ENCODE measurements at regions not wholly inside any gene's neighbourhood (a gene's known extent, or its start where the extent isn't known, plus 50 kb on each side); places are given as distances from the start of the nearest gene placed in this dataset.

DNA sequence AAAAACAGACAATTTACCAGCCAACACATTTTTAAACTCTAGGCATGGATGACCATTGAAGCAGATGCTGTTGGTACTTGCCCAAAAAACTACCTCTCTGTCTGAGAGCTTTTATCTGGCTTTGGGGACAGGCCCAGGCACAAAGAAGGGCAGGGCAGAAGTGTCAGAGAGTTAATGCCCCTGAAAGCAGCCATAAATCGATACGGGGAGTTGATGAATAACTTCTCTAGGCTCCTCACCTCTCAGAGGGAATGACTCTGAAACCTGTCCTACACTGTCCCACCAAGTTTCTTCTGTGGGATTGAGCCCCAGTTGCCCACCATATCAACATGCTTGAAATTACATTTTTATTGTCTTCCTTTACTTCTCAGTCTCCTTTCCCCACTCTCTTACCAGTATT, 113.0 kb upstream of the DAAM1 start:
- no peak for DNase-seq

DNA sequence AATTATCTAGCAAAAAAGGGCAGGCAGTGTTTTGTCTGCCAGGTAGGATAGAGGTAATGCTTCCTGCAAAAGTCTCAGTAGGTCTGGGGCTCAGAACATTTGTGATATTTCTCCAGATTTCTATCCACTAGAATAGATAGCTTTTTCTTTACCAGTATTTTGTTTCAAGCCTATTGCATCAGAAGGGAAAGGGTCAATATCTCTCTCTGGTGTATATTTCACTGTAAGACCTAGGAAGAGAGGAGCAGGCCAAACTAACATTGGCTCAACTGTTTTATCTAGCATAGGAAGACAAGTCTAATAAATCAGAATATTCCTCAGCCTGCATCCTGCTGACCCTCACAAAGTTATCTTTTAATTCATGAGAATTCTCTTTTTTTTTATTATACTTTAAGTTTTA, 106.7 kb upstream of the DAAM1 start:
- no peak for DNase-seq

DNA sequence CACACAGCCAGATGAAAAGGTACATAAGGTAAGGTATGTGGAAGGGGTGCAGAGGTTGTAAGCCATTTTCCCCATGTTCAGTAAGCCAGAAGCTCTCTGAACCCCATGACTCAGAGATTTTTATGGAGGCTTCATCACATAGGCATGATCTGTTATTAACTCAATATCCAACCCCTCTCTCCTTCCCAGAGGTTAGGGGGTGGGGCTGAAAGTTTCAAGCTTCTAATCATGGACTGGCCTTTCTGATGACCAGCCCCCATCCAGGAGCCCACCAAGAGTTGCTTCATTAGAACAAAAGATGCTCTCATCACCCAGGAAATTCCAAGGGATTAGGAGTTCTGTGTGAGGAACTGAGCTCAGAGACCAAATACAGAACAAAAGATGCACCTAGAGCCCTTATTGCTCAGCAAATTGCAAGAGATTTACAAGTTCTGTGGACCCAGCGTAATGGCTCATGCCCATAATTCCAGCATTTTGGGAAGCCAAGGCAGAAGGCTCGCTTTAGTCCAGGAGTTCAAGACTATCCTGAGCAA, 103.2 kb upstream of the DAAM1 start:
- DNase-seq = no peak

DNA sequence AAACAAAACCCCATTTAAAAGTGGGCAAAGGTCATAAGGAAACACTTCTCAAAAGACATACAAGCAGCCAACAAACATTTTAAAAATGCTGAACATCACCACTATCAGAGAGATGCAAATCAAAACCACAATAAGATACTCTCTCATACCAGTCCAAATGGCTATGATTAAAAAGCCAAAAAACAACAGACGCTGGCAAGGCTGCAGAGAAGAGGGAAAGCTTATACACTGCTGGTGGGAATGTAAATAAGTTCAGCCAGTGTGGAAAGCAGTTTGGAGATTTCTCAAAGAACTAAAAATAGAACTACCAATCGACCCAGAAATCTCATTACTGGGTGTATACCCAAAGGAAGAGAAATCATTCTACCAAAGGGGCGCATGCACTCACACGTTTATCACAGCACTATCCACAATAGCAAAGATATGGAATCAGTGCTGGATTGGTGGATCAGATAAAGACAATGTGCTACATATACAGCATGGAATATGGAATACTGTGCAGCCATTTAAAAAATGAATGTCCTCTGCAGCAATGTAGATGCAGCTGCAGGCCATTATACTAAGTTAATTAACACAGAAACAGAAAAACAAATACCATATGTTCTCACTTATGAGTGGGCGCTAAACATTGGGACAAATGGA, 102.1 kb upstream of the DAAM1 start:
- DNase-seq = no peak

DNA sequence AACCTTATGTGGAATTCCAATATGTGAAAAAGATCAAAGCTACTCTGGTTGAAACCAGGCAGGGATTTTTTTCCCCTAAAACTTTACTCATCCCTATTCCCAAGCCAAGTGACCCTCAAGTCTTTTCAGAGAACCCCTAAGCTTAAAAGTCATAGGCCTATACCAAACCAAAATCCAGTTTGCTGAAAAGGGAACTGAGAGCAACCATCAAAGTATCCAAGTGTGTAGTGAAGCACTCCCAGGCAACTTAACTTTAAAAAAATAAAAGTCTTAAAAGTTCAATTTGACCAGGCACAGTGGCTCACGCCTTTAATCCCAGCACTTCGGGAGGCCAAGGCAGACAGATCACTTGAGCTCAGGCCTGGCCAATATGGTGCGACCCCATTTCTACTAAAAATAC, 101.2 kb upstream of the DAAM1 start:
- no peak for DNase-seq

DNA sequence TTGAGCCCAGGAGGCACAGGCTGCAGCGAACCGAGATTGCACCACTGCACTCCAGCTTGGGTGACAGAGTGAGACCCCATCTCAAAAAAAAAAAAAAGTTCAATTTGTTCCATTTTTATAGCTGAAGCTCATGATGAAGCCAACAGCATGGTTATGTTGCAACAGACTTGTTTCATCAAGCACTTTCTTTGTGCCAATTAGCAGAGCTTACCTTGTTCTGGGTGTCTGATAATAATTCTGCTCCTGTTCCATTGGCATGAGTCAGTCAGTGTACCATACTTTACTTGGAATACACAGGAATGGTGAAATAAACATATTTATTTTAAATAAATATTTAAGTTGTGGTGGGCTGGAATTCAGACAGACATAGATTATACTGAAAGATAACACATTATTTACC, 100.8 kb upstream of the DAAM1 start:
- no peak for DNase-seq

DNA sequence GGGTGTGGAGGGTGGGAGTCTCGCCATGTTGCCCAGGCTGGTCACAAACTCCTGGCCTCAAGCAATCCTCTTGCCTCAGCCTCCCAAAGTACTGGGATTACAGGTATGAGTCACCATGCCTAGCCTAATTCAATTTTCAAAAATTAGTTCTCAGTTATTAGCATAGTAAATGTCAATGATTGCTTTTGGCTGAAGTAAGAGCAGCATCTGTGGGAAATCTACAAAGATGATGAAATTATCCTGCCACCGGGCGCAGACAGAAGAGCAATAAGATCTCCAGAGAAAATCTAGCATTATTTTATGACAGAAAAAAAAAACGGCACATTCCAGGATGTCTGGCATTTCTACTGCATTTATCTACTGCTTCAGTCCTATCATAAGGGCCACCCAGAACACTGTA, 97.9 kb upstream of the DAAM1 start:
- no peak for DNase-seq

DNA sequence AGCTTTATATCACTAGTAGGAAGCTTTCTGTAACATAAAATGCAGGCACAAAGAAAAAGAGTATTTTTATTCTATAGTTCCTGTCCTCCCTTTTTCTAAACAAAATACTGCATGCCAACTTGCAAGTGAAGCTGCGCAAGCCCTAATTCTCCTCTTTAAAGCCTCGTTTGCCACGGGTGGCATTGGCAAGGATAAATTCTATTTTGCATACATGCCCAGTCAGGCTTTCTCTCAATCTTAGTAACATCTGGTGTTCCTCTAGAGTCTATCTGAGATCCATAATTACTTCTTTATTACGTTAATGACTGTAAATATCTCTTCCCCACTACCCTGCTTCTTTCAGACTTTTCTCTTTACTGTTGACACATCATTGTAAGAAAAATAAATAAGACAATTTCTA, 97.1 kb upstream of the DAAM1 start:
- no peak for DNase-seq

DNA sequence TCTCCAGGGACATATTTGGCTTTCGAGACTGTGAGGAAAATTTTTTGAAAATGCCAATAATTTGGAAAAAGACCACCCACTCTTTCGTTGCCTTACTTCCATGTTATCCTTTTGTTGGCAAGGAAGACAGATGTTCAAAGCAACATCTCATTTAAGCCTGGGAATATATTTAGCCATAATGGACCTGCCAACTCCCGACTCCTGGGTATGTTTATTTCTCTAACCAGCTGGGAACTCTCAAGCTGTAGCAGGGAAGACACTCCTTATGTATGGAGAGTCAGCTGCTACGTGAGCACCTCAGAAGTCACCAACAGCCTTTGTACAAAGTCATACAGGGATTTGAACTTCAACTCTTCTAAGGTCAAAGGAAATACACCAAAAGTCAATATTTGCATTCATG, 96.5 kb upstream of the DAAM1 start:
- no peak for DNase-seq

DNA sequence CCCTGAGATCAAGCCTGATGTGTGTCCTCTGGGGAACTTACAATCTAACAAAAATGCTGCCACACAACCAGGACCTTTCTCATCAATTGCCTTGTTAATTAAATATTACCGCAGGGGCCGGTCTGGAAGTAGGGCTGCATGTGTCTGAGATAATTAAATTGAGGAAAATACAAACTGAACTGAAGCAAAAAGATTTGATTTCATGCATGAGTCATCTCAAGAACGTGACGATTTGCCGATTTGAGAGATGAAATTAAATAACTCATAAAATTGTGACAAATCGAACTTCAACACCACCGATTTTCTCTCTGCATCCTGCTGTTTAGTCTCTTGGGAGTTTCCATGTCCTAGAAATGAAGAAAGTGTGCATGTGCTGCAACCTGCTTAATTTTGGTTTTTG, 94.6 kb upstream of the DAAM1 start:
- DNase-seq = no peak

DNA sequence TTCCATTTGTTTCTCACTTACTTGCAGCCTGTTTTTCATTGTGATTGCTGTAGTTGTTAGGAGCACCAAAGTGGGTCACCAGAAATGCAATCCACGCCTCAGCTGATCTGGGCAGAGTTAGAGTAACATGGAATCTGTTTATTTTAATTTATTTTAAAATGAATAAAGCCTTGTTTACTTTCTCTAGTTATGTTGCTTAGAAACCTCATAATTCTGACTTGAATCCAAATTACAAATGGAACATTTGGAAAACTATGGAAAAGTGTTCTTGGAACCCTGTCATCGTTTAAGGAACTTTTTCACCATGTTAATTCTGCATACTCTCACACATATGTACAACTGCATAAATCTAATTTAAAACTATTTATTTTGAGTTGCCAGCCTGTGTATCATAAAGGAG, 92.2 kb upstream of the DAAM1 start:
- no peak for DNase-seq

DNA sequence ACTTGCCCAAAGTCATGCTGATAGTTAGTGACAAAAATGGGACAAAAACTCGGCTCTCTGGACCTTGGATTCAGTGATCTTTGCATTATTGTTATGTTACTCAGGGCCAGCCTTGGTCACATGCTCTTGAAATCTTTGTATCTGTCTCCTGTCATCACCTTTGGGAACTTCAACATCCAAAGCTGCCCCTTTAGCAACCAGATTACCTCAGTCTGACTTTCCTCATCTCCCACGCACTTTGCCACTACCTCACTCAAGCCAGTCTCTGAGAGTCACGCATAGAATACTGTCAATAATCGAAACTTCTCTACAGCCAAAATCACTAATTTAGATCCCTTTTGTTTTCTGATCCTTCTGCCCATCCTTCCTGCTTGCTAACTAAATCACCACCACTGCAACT, 90.8 kb upstream of the DAAM1 start:
- no peak for DNase-seq

DNA sequence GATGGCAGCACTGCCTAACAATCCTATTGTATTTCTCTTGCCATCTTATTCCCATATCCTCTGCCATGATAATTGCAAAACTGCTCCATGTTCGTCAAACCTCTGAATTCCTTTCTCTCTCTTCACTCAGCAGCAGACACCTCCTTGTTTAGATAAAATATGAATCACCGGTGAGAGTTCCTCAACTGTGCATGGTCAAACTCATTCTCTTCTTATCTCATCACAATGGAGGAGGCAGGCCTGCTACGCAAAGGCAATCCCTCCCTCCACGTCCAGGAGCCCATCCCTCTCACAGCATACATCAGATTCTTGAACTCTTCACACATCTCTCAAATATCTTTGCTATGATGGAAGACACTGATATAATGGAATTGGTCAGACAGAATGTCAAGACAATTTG, 90.1 kb upstream of the DAAM1 start:
- no peak for DNase-seq

DNA sequence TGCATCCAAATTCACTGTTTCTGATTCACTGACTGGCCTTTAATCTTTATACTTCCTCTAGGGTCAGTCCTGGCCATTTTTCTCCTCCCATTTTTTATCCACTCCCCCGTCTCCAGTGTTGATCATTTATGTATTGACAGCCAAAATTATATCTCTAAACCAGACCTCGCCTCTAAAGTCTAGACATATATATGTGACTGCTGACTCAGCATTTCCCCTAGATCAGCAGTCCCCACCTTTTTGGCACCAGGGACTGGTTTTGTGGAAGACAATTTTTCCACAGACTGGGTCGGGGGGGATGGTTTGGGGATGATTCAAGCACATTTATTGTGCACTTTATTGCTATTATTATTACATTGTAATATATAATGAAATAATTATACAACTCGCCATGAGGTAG, 88.3 kb upstream of the DAAM1 start:
- no peak for DNase-seq

DNA sequence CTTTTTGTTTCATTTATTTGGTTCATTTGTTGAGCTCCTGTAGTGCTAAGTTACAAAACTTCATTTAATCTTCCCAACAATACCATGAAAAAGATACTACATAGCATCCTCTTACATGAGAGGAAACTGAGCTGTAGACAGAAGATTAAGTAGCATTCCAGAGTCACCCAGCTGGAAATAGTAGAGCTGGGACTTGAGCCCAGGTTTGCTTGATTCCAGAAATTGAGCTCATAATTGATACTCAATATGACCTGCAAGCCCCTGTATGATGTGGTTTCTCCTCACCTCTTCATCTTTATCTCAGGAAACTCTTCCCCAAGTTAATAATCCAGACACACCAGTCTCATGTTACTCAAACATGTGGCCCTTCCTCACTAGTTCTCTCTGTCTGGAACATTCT, 87.0 kb upstream of the DAAM1 start:
- DNase-seq = no peak

DNA sequence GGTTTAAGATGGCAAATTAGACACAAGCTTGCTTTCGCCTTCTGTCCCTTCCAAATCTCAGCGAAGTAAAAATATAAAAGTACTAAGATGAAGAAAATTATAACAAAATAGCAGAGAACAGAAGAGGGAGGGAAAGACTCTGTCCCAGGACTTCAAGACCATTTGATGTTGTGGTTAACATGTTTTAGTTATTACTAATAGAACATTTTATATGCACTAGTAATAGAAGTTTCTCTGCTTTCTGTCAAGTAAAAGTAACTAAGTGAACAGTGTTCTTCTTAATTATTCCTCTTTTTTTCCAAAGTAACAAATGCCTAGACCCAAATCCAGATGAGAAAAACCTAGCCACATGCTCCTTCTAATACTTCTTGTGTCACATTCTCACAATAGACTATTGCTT, 85.1 kb upstream of the DAAM1 start:
- DNase-seq = no peak

DNA sequence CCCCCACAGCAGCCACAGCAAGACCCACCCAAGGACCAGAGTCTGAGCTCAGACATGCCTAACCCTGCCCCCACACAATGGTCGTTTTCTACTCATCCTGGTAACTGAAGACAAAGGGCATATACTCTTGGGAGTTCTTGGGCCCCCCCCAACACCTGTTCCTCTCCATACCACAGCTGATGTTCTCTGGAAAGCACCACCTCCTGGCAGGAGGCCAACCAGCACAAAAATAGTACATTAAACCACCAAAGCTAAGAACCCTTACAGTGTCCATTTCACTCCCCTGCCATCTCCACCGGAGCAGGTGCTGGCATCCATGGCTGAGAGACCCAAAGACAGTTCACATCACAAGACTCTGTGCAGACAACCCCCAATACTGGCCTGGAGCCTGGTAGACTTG, 80.6 kb upstream of the DAAM1 start:
- no peak for DNase-seq

DNA sequence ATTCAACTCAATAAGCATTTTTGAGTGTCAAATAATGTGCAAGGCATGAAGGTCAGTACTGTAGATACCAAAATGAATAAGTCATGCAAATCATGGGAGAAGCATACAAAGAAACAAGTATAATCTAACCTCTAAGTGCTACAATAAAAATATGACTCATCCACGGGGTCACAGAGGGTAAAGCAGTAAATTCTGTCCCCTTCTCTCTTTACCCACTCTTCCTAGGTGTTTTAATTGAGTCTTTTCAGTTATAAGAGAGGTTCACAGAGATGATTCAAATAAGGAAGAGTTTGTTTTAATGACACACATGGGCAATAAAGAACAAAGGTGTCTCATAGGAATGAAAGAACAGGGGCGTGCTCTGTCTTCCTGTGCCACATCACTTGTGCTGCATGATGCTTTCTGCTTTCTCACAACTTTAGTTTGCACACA, 71.5 kb upstream of the DAAM1 start:
- no peak for DNase-seq

DNA sequence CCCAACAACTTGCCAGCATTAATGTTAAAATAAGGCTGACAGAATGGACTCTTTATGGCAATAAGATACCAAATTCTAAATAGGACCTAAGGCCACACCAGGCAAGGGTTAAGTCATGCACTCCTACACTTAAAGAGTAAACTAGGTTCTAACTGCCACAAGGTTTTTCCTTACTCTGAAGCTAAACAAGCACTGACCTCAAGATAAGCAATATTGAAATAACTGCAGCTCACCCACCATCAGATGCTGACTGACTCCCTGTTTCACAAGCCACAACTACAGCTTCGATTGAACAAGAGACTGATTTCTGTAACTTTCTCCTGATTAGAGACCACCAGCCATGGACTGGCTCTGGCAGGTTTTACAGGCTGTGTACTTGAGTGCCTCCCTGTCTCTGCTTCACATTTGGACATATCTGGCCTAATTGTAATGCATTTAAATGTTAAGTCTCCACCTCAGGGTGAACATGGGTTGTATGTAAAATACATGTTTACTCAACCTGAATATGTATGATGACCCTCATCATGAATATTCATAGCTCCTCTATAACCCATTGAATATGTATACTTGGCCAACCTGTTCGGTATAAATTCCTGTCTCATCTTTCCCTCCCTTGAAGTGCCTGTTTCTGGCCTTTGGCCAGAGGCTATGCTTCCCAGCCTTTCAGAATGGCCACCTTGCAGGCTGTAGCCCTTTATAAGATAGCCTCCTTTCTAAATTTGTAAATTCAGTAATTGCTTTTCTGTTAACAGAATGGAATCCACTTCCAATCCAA, 70.5 kb upstream of the DAAM1 start:
- no peak for DNase-seq

DNA sequence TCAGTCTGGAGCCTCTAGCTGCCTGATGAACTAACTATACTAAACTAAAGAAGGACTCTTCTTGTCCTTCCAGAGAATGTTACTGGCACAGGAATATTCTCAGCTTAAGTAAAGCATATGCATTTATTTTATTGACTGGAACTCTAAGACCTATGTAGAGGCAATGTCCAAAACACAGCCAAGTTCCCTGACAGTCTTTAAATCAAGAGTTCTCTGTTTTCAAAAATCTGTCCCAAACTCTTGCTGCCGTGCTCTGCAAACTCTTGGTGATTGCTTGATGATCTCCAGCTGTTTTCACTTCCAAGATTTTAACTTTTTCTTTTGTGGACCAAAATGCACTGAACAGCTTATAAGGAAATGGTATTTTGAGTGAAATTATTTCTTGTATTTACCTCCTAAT, 67.5 kb upstream of the DAAM1 start:
- no peak for DNase-seq

DNA sequence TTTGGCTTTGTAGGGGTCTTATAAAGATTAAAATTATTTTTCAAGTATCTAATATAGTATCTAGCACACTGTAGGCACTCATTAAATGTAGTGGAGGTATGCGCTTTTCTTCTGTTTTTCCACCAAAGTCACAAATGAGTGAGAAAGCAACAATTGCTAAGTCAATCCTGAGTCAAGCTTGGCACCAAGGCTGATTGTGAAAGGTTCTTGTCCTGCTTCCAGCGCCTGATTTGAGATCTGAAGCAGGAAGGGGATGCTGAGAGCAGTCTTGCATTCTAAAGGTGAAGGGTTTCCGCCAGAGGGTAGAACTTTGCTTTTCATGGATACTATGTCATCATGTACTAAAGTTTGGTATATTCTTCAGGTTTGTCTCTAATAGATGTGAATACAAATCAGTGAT, 64.9 kb upstream of the DAAM1 start:
- no peak for DNase-seq

DNA sequence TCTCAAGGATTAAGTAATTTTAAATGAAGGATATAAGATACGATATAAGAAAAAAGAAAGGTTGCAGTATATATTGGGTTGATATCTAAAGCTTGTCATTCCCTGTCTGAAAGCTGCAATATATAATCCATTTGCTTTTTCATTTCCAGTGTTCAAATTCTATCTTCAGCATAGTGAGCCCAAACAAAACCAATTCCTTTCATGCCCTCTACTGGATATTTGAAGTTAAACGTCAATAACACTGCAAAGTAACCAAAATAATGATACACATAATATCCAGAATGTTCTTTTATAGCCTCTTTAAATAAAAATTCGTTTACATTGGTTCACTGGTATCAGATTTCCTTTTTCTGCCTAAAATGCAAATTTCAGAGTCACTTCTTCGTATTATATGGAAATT, 64.5 kb upstream of the DAAM1 start:
- DNase-seq = peak in 1 of 2 experiments; percentile 44

DNA sequence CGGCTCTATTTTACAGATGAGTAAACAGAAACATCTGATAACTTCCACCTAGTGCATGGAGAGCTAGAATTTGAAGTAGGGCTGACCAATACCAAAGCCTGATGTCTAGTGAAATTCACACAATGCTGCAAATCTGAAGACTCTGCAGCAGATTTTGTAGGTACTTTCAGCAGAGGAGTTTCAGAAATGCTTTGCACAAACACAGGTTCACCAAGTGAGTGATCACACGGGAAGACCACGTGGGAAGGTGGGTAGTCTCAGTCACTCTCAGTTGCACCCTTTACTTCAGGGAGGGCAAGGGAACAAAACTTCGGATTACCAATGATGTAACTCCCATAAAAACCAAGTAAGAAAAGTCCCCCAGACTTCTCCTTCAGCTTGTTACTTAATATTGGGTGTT, 63.3 kb upstream of the DAAM1 start:
- DNase-seq = no peak

DNA sequence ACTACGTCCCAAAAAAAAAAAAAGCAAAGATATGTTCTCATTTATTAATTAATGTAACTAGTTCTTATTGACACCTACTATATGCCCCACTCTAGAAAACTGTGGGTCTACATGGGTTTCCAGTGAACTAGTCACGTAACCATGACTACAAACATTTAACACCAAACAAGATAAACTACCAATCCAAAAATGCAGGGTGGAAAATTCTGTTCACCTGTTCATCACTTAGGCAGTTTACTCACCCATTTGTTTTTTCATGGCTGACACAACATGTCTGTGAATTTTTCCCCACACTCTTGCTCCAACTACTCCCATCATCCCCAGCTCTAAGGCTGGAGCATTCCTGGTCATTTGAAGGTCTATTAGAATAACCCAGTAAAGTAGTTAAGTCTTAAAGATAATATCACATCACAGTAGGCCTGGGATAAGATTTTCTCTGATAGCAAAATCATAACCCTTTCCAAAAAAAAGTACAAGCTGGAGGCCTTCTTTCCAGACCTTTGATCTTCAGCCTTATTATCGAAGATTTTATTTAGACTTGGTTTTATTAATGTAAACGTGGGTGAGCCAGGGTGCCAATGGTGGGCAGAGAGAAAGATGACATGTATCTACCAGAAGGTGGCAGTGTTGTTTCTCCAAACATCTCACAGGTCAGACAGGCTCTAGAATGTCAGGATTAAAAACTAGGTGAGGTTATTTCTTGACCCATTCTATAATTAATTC, 61.6 kb upstream of the DAAM1 start:
- peak; percentile 15 to 77 for DNase-seq
